NCI-H69 (cell line): ENCODE measurements at regions not wholly inside any gene's neighbourhood (a gene's known extent, or its start where the extent isn't known, plus 50 kb on each side); places are given as distances from the start of the nearest gene placed in this dataset.
"Not testable (repeated sequence)": the region's sequence is repeated elsewhere in the genome, so short reads cannot be mapped to it uniquely, and the experiment has no call there.

Source experiments
- DNase-seq: peaks from one replicate; lab custom pipeline; 2025; lab: John Stamatoyannopoulos, UW

GRCh38 chr5:117624201-117624600 is 1049.6 kb upstream of the SEMA6A start:
- peak; percentile 19 for DNase-seq

GRCh38 chr5:117623042-117623805 is 1048.6 kb upstream of the SEMA6A start:
- peak; percentile 96 for DNase-seq

- DNase-seq: peak; percentile 81
Measured at GRCh38 chr5:117621921-117622320, 1047.3 kb upstream of the SEMA6A start.

- no peak for DNase-seq
Measured at GRCh38 chr5:117615226-117615625, 1040.6 kb upstream of the SEMA6A start.

- no peak for DNase-seq
Measured at GRCh38 chr5:117614408-117614807, 1039.8 kb upstream of the SEMA6A start.

- DNase-seq: no peak
Measured at GRCh38 chr5:117604845-117605244, 1030.2 kb upstream of the SEMA6A start.

- not testable (repeated sequence) for DNase-seq
Measured at GRCh38 chr5:117599811-117600210, 1025.2 kb upstream of the SEMA6A start.

GRCh38 chr5:117594166-117594565 is 1019.5 kb upstream of the SEMA6A start:
- DNase-seq: peak; percentile 31

- DNase-seq: peak; percentile 80
Measured at GRCh38 chr5:117590944-117591343, 1016.3 kb upstream of the SEMA6A start.

- DNase-seq: no peak
Measured at GRCh38 chr5:117588611-117589010, 1014.0 kb upstream of the SEMA6A start.

- DNase-seq: no peak
Measured at GRCh38 chr5:117587111-117587510, 1012.5 kb upstream of the SEMA6A start.

- DNase-seq: no peak
Measured at GRCh38 chr5:117568622-117569021, 994.0 kb upstream of the SEMA6A start.

- DNase-seq: no peak
Measured at GRCh38 chr5:117568126-117568525, 993.5 kb upstream of the SEMA6A start.

- DNase-seq: no peak
Measured at GRCh38 chr5:117562647-117563046, 988.0 kb upstream of the SEMA6A start.

- DNase-seq: no peak
Measured at GRCh38 chr5:117561531-117561930, 986.9 kb upstream of the SEMA6A start.

- no peak for DNase-seq
Measured at GRCh38 chr5:117559005-117559844, 984.6 kb upstream of the SEMA6A start.

GRCh38 chr5:117551236-117551635 is 976.6 kb upstream of the SEMA6A start:
- DNase-seq: peak; percentile 68

GRCh38 chr5:117547192-117547591 is 972.6 kb upstream of the SEMA6A start:
- DNase-seq: no peak

GRCh38 chr5:117539692-117540091 is 965.1 kb upstream of the SEMA6A start:
- DNase-seq: peak; percentile 60

- DNase-seq: no peak
Measured at GRCh38 chr5:117533792-117534191, 959.2 kb upstream of the SEMA6A start.

GRCh38 chr5:117533051-117533670 is 958.5 kb upstream of the SEMA6A start:
- DNase-seq: not testable (repeated sequence)

- DNase-seq: no peak
Measured at GRCh38 chr5:117519957-117520500, 945.4 kb upstream of the SEMA6A start.
